H1 (cell line): ENCODE measurements at regions not wholly inside any gene's neighbourhood (a gene's known extent, or its start where the extent isn't known, plus 50 kb on each side); places are given as distances from the start of the nearest gene placed in this dataset.

Source experiments
- ASH2L ChIP-seq: fragments of 200-600, 300-600 bp; sonication (generic); IDR thresholded peaks from one replicate; pipeline ENCODE4 v1.7.1; 2017; ENCODE audit warnings: low read length
- BRCA1 ChIP-seq: IDR thresholded peaks from 2 replicates; pipeline ENCODE4 v1.6.1; 2012; ENCODE audit warnings: low read depth, low read length, improper control_type of control experiment
- CBX8 ChIP-seq: fragments of 300-800, 300-1000 bp; sonication (generic); IDR thresholded peaks from 2 replicates; pipeline ENCODE4 v1.7.1; 2016; ENCODE audit warnings: low read depth, low read length, borderline replicate concordance
- CHD7 ChIP-seq: fragments of 300-600 bp; sonication (generic); IDR thresholded peaks from 2 replicates; pipeline ENCODE4 v1.7.1; 2012; ENCODE audit warnings: low read length, moderate library complexity, mild to moderate bottlenecking, inconsistent platforms; ENCODE audit not compliant: insufficient replicate concordance
- MAFK ChIP-seq: IDR thresholded peaks from 2 replicates; pipeline ENCODE4 v1.6.1; 2012; ENCODE audit warnings: low read depth, mild to moderate bottlenecking, improper control_type of control experiment, low read length

- TF ChIP-seq CHD7 (no peak), BRCA1 (no peak), ASH2L (no peak), MAFK (no peak), CBX8 (no peak)
Measured at GRCh38 chr3:147812186-147812911, 403.2 kb downstream of the ZIC1 start (continued).
